Stimulated activated naive B cell treated with anti-CD40 and anti-IgM and Interleukin-4, amounts not matched to agents 10 μg/mL and 1 μg/mL and 100 μg/mL, for 72 hours (primary cell): ENCODE measurements at regions not wholly inside any gene's neighbourhood (a gene's known extent, or its start where the extent isn't known, plus 50 kb on each side); places are given as distances from the start of the nearest gene placed in this dataset.

Experiments
- ATAC-seq, 2 donors: fragments of 150-1000 bp; cut with Tn5 transposase; replicated peaks; 2 replicates each; pipeline ENCODE4 v1.10.0; 2021; ENCODE audit warnings: moderate library complexity in 1 of 2
- DNase-seq: peaks from one replicate; pipeline ENCODE4 v3.0.0; 2021
- H3K27ac Mint-ChIP-seq: one replicate; pipeline ENCODE4 v1.8.0; 2022; ENCODE audit warnings: mild to moderate bottlenecking, mixed read lengths
- H3K27me3 Mint-ChIP-seq, 2 donors: one replicate each; pipeline ENCODE4 v1.8.0; 2022; ENCODE audit warnings: mixed read lengths in 2 of 2
- H3K36me3 Mint-ChIP-seq, 2 donors: one replicate each; pipeline ENCODE4 v1.8.0; 2022; ENCODE audit warnings: mixed read lengths in 2 of 2, mild to moderate bottlenecking in 1 of 2
- H3K4me1 Mint-ChIP-seq, 2 donors: one replicate each; pipeline ENCODE4 v1.8.0; 2022; ENCODE audit warnings: mixed read lengths in 2 of 2, mild to moderate bottlenecking in 1 of 2
- H3K4me3 Mint-ChIP-seq, 2 donors: one replicate each; pipeline ENCODE4 v1.8.0; 2022; ENCODE audit warnings: mild to moderate bottlenecking in 2 of 2, mixed read lengths in 2 of 2, moderate library complexity in 1 of 2
- H3K9me3 Mint-ChIP-seq, 2 donors: one replicate each; pipeline ENCODE4 v1.8.0; 2022; ENCODE audit warnings: mixed read lengths in 2 of 2, mild to moderate bottlenecking in 1 of 2

GRCh38 chr1:232292239-232292638 is 337.7 kb downstream of the SIPA1L2 start:
- H3K9me3 Mint-ChIP-seq, result no peaks in the 10 kb centered on the region
- ATAC-seq (no peak), DNase-seq (no peak)
- H3K27me3 Mint-ChIP-seq, result no peaks in the 10 kb centered on the region
- no peak overlapping the region for H3K4me3 Mint-ChIP-seq
- no peak overlapping the region for H3K27ac Mint-ChIP-seq
- no peaks in the 10 kb centered on the region for H3K36me3 Mint-ChIP-seq
- no peaks in the 10 kb centered on the region for H3K4me1 Mint-ChIP-seq

- H3K27ac Mint-ChIP-seq, result no peak overlapping the region
- ATAC-seq (no peak), DNase-seq (no peak)
- no peaks in the 10 kb centered on the region for H3K36me3 Mint-ChIP-seq
- no peaks in the 10 kb centered on the region for H3K9me3 Mint-ChIP-seq
- no peaks in the 10 kb centered on the region for H3K4me1 Mint-ChIP-seq
- H3K27me3 Mint-ChIP-seq, result no peaks in the 10 kb centered on the region
- H3K4me3 Mint-ChIP-seq, result no peak overlapping the region
These were observed 338.3 kb downstream of the SIPA1L2 start for GRCh38 chr1:232291681-232292080.

DNA sequence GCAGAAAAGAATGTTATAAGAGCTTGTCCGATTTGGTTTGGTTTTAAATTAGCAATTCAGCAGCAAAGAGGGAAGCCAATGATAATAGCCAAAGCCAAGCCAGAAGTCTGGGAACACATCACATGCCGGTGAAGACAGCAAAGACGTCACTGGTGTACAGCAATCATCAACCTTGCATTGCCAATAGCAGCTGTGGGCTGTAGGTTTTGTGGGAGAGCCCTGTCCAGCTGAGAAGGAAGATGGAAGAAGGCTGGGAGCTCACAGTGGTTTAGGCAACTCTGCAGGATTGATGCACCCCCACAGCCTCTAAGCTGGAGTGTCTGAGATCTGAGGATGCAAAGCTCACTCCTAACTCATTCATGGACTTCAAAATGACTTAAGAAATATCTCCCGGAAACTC is 338.7 kb downstream of the SIPA1L2 start:
- Mint-ChIP-seq H3K4me3 (no peak overlapping the region), H3K27ac (no peak overlapping the region), H3K36me3 (no peaks in the 10 kb centered on the region), H3K4me1 (no peaks in the 10 kb centered on the region), H3K9me3 (no peaks in the 10 kb centered on the region), H3K27me3 (no peaks in the 10 kb centered on the region)
- DNase-seq, result no peak
- no peak for ATAC-seq

DNA sequence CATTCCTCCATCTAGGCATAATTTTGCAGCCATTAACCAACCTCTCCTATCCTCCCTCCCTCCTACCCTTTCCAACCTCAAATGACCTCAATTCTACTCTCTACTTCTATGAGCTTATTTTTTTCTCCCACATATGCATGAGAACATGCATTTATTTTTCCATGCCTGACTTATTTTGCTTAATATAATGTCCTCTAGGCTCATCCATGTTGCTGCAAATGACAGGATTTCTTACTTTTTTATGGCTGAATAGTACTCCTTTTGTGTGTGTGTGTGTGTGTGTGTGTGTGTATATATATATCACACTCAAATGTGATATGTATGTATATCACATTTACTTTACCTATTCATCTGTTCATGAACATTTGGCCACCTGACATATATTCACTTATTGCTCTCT is 339.4 kb downstream of the SIPA1L2 start:
- no peaks in the 10 kb centered on the region for H3K27me3 Mint-ChIP-seq
- ATAC-seq (no peak), DNase-seq (no peak)
- no peak overlapping the region for H3K4me3 Mint-ChIP-seq
- H3K9me3 Mint-ChIP-seq, result no peaks in the 10 kb centered on the region
- no peaks in the 10 kb centered on the region for H3K4me1 Mint-ChIP-seq
- H3K36me3 Mint-ChIP-seq, result no peaks in the 10 kb centered on the region
- H3K27ac Mint-ChIP-seq, result no peak overlapping the region

- no peak for DNase-seq
- Mint-ChIP-seq H3K27ac (no peak overlapping the region), H3K4me3 (no peak overlapping the region), H3K4me1 (no peaks in the 10 kb centered on the region), H3K36me3 (no peaks in the 10 kb centered on the region), H3K9me3 (no peaks in the 10 kb centered on the region), H3K27me3 (no peaks in the 10 kb centered on the region)
- no peak for ATAC-seq
These were observed 342.0 kb downstream of the SIPA1L2 start for GRCh38 chr1:232287676-232288569.

DNA sequence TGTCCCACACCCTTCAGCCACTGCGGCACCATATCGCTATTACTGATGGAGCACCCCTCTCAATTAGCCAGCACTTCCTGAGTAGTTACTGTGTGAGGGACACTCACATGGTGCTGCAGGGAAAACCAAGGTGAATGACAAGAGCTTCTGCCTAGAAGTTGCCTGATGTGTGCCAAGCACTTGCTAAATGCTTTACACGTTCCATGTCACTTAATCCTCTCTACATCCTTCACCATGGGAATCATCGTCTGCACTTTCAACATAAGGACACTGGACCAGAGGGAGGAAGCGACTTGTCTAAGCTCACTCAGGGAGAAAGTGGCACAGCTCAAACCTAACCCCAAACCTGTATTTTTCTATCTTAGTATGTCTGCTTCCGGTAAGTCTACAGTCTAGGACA is 344.8 kb downstream of the SIPA1L2 start:
- Mint-ChIP-seq H3K36me3 (no peaks in the 10 kb centered on the region), H3K27me3 (no peaks in the 10 kb centered on the region), H3K4me3 (no peak overlapping the region), H3K27ac (no peak overlapping the region), H3K4me1 (no peaks in the 10 kb centered on the region), H3K9me3 (no peaks in the 10 kb centered on the region)
- DNase-seq, result no peak
- no peak for ATAC-seq

GRCh38 chr1:232283864-232284263 is 346.1 kb downstream of the SIPA1L2 start:
- H3K4me1 Mint-ChIP-seq, result no peaks in the 10 kb centered on the region
- no peaks in the 10 kb centered on the region for H3K9me3 Mint-ChIP-seq
- H3K27me3 Mint-ChIP-seq, result peaks cover 0 to under 1% of the 10 kb centered on the region in 2 donors
- H3K36me3 Mint-ChIP-seq, result no peaks in the 10 kb centered on the region
- ATAC-seq, result no peak
- no peak for DNase-seq
- no peak overlapping the region for H3K4me3 Mint-ChIP-seq
- H3K27ac Mint-ChIP-seq, result no peak overlapping the region

DNA sequence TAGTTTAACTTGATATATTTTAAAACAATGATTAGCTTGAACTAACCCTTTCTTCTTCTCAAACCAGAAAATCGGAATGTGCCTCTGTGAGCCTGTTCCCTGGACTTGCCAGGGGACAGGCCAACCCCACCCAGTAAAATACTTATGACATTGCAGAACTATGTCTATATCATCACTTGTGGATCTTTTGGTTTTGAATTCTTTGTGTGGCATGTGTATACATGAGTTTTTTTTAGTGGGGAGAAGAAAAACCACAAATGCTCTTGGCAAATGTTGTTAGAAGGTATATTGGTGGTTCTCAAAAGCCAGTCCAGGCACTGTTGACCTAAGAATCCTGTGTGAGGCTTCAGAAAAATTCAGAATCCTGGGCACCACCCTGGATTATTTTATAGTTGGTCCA is 347.4 kb downstream of the SIPA1L2 start:
- Mint-ChIP-seq H3K4me1 (no peaks in the 10 kb centered on the region), H3K36me3 (no peaks in the 10 kb centered on the region), H3K9me3 (no peaks in the 10 kb centered on the region), H3K27ac (no peak overlapping the region), H3K27me3 (peaks cover 0 to 7% of the 10 kb centered on the region in 2 donors), H3K4me3 (no peak overlapping the region)
- DNase-seq (no peak), ATAC-seq (no peak)

DNA sequence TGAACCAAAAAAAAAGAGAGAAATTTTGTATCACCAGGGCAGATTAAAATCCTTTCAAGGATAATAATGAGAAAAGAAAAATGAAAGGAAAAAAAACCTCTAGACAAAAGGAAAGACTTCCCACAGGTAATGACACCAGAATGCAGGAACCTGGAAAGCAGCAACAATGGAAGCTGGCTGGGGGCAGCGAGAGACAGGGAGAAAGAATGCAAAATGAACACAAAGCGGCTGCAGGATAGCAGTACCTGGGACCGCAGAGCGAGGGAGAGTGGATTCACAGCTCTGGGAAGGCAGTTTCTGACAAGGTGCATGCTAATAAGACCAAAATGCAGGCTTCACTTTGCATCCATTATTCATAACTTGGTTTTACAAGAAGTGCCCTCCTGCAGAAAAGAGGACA is 349.0 kb downstream of the SIPA1L2 start:
- Mint-ChIP-seq H3K27me3 (peaks cover 8 to 19% of the 10 kb centered on the region in 2 donors), H3K36me3 (no peaks in the 10 kb centered on the region), H3K9me3 (peaks cover 0 to 2% of the 10 kb centered on the region in 2 donors), H3K27ac (no peak overlapping the region), H3K4me1 (no peaks in the 10 kb centered on the region), H3K4me3 (no peak overlapping the region)
- no peak for DNase-seq
- no peak for ATAC-seq

DNA sequence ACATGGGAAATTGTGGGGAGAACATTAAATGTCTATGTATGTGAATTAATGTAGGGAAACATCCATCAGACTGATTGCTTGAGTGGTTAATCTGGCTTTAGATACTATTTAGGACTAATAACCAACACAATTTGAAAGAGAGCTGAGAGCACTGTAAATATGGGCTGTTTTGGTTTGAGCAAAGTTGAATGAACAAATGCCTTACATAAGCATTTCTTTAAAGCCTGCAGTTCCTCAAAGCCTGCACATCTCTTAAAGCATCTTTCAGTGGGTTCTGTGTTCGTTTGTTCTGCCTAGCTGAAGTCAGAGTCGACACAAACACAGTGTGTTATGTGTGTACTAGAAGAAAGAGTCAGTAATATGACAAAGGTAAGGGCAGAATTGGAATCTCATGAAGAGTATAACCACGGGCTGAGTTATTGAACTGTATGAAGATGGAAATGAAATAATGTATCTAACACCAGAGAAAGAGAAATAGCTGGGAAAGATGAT is 350.0 kb downstream of the SIPA1L2 start:
- DNase-seq, result no peak
- H3K4me1 Mint-ChIP-seq, result no peaks in the 10 kb centered on the region
- no peak overlapping the region for H3K4me3 Mint-ChIP-seq

GRCh38 chr1:232278925-232279324 is 351.0 kb downstream of the SIPA1L2 start:
- Mint-ChIP-seq H3K27ac (no peak overlapping the region), H3K4me3 (no peak overlapping the region)

More for the DNA sequence above, 350.0 kb downstream of the SIPA1L2 start:
- peaks cover 8 to 20% of the 10 kb centered on the region in 2 donors for H3K27me3 Mint-ChIP-seq
- H3K27ac Mint-ChIP-seq, result no peak overlapping the region
- H3K36me3 Mint-ChIP-seq, result no peaks in the 10 kb centered on the region
- peaks cover 0 to 2% of the 10 kb centered on the region in 2 donors for H3K9me3 Mint-ChIP-seq
- no peak for ATAC-seq

DNA sequence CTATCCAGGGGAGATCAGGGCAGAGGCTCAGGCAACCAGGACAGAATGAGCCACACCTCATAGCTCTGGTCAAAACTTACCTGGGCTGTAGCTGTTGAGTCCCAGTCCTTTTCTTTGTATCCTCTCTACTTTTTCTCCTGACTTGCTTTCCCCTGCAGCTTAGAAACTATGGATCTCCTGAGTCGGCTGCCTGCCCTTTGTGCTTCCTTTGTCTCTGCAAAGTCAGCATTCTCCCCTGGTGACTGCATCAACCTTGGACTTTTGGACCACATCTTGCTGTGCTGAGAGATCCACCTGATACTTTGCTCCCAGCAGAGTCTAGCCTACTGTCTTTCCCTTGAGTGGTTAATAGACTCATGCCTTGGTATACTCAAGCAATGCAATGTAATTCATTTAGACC is 353.3 kb downstream of the SIPA1L2 start:
- ATAC-seq (no peak), DNase-seq (no peak)
- peaks cover 0 to 2% of the 10 kb centered on the region in 2 donors for H3K9me3 Mint-ChIP-seq
- H3K27me3 Mint-ChIP-seq, result peaks cover 12 to 29% of the 10 kb centered on the region in 2 donors
- H3K36me3 Mint-ChIP-seq, result no peaks in the 10 kb centered on the region
- H3K27ac Mint-ChIP-seq, result no peak overlapping the region
- no peak overlapping the region for H3K4me3 Mint-ChIP-seq
- no peaks in the 10 kb centered on the region for H3K4me1 Mint-ChIP-seq

More at GRCh38 chr1:232278925-232279324, 351.0 kb downstream of the SIPA1L2 start:
- Mint-ChIP-seq H3K27me3 (peaks cover 8 to 20% of the 10 kb centered on the region in 2 donors), H3K36me3 (no peaks in the 10 kb centered on the region), H3K9me3 (peaks cover 0 to 2% of the 10 kb centered on the region in 2 donors), H3K4me1 (no peaks in the 10 kb centered on the region)
- no peak for DNase-seq
- ATAC-seq, result no peak

DNA sequence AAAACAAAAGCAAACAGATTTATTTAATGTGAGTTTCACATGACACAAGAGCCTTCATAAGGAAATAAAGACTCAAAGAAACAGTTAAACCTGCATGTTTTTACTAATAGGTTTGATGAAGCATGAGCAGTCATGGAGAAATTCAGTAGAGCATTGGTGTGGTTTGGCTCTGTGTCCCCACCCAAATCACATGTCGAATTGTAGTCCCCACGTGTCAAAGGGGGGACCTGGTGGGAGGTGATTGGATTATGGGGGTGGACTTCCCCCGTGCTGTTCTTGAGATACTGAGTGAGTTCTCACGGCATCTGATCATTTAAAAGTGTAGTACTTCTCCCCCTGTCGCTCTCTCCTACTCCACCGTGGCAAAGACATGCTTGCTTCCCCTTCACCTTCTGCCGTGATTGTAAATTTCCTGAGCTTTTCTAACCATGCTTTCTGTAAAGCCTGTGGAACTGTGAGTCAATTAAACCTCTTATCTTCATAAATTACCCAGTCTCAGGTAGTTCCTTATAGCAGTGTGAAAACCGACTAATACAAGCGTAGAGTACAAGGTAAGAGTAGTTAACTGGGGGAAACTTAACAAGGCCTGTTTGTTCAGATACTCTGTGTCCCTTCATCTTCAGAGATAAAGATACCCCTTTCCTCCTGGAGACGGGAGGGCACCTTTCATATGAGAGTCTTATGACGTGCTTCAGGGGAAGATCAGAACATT is 354.8 kb downstream of the SIPA1L2 start:
- Mint-ChIP-seq H3K36me3 (no peaks in the 10 kb centered on the region), H3K4me1 (no peaks in the 10 kb centered on the region), H3K27ac (no peak overlapping the region), H3K4me3 (no peak overlapping the region), H3K27me3 (peaks cover 12 to 32% of the 10 kb centered on the region in 2 donors), H3K9me3 (peaks cover 0 to 2% of the 10 kb centered on the region in 2 donors)
- ATAC-seq (no peak), DNase-seq (no peak)

DNA sequence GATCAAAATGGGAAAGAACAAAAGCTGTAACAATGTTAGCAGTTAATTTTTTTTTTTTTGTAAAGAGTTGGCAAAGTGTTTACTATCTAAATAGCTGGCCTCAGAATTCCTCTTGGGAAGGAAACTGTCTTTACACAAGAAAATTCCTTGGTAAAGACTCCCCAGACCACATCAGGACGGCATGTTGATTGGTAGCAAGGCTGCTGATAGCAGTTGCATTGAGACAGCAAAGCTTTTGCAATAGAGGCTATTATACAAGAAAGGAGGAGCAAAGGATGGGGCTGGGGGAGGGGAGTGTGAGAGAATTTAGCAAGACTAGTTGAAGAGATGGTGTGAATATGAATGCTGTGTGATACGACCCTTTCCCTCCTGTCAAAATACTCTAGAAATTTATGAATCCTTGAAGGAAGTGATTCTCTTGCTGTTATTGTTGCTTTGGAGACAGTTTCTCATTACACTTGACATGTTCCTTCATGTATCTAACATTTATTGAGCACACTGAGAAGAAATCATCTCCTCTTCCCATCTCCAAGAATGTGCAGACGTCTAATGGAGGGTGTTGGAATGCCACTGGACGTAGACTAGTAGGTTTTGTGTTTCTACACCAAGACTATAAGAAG is 355.6 kb downstream of the SIPA1L2 start:
- Mint-ChIP-seq H3K27ac (no peak overlapping the region), H3K36me3 (no peaks in the 10 kb centered on the region), H3K9me3 (peaks cover 0 to 2% of the 10 kb centered on the region in 2 donors), H3K4me1 (no peaks in the 10 kb centered on the region), H3K4me3 (no peak overlapping the region), H3K27me3 (peaks cover 12 to 32% of the 10 kb centered on the region in 2 donors)
- DNase-seq (no peak), ATAC-seq (no peak)
